ENCODE measurements at regions not wholly inside any gene's neighbourhood (a gene's known extent, or its start where the extent isn't known, plus 50 kb on each side); places are given as distances from the start of the nearest gene placed in this dataset.

- intact Hi-C loops (cut with micrococcal nuclease): no loop called here
- Histone ChIP-seq H2AFZ (ENCODE audit: low read depth, low read length, poor library complexity, severe bottlenecking) (no peak overlapping the region), H3K9ac (ENCODE audit: low read length) (no peak overlapping the region), H3K4me1 (ENCODE audit: control insufficient read depth in 1 of 2, insufficient read depth in 2 of 2, low read length in 2 of 2) (no peaks in the 10 kb centered on the region), H3K4me3 (replicated peaks in 1 of 2; ENCODE audit: low read depth in 1 of 2, low read length in 2 of 2) (no peak overlapping the region), H3K4me2 (ENCODE audit: low read length) (no peak overlapping the region), H3K79me2 (ENCODE audit: insufficient read depth, low read length) (no peaks in the 10 kb centered on the region), H3K36me3 (ENCODE audit: control insufficient read depth in 1 of 2, insufficient read depth in 2 of 2, low read length in 2 of 2) (no peaks in the 10 kb centered on the region), H3K27ac (ENCODE audit: low read depth, low read length) (no peak overlapping the region), H3K27me3 (ENCODE audit: insufficient read depth, low read length) (peaks cover 47% of the 10 kb centered on the region), H3K9me3 (ENCODE audit: control insufficient read depth in 1 of 2, insufficient read depth in 1 of 2, low read depth in 1 of 2, low read length in 2 of 2) (no peaks in the 10 kb centered on the region), H3K9me2 (ENCODE audit: insufficient read depth) (no peaks in the 10 kb centered on the region), H4K20me1 (ENCODE audit: insufficient read depth) (no peaks in the 10 kb centered on the region)
- ChIA-PET CTCF (no interaction called here), POLR2A (no interaction called here), RAD21 (ENCODE audit: low non-redundant PET in 1 of 2, low total read pairs in 2 of 2, uncharacterized antibody in 2 of 2, unreplicated experiment in 2 of 2) (no interaction called here)
- ATAC-seq (no peak), DNase-seq (ENCODE audit: low read depth, low spot score) (no peak)
- TF ChIP-seq SRF (IDR thresholded peaks at IDR 0.05; ENCODE audit: low read depth): no peak
- TF ChIP-seq ZFX (IDR thresholded peaks at IDR 0.05): no peak
- TF ChIP-seq FOSL1 (IDR thresholded peaks at IDR 0.05; ENCODE audit: low read depth): no peak
- no peak for TF ChIP-seq JUND (IDR thresholded peaks at IDR 0.05)
- no peak for TF ChIP-seq REST (IDR thresholded peaks at IDR 0.05; ENCODE audit: low read depth)
- no peak for TF ChIP-seq CEBPB (IDR thresholded peaks at IDR 0.05; ENCODE audit: low read depth)
- BruUV-seq (replicated peaks): no TSS peak
Observed at GRCh38 chr6:126805861-126806260, 312.6 kb upstream of the RSPO3 start.

DNA sequence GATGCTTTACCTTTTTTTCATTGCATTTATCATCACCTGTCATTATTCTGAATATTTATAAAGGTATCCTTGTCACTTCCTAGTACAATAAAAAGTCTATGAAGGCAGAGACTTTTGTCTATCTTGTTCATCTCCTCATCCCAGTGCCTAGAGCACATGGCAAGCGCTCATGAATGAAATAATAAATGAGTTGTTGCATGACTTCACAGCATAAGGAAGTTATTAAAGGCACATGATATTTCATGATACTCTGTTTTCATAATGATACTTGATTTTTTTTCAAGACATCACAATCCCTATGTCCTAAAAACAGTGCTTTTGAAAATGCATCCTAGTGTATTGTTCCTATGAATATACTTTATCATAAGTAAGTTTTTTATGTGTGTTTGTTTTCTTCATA is 310.6 kb upstream of the RSPO3 start:
- Histone ChIP-seq H3K4me2 (ENCODE audit: low read length) (no peak overlapping the region), H3K4me1 (ENCODE audit: control insufficient read depth in 1 of 2, insufficient read depth in 2 of 2, low read length in 2 of 2) (no peaks in the 10 kb centered on the region), H3K36me3 (ENCODE audit: control insufficient read depth in 1 of 2, insufficient read depth in 2 of 2, low read length in 2 of 2) (no peaks in the 10 kb centered on the region), H3K27ac (ENCODE audit: low read depth, low read length) (no peak overlapping the region), H3K27me3 (ENCODE audit: insufficient read depth, low read length) (peaks cover 32% of the 10 kb centered on the region), H3K79me2 (ENCODE audit: insufficient read depth, low read length) (no peaks in the 10 kb centered on the region), H2AFZ (ENCODE audit: low read depth, low read length, poor library complexity, severe bottlenecking) (no peak overlapping the region), H3K9me3 (ENCODE audit: control insufficient read depth in 1 of 2, insufficient read depth in 1 of 2, low read depth in 1 of 2, low read length in 2 of 2) (no peaks in the 10 kb centered on the region), H3K9me2 (ENCODE audit: insufficient read depth) (no peaks in the 10 kb centered on the region), H4K20me1 (ENCODE audit: insufficient read depth) (no peaks in the 10 kb centered on the region), H3K4me3 (replicated peaks in 1 of 2; ENCODE audit: low read depth in 1 of 2, low read length in 2 of 2) (no peak overlapping the region), H3K9ac (ENCODE audit: low read length) (no peak overlapping the region)
- TF ChIP-seq CBX3 (IDR thresholded peaks at IDR 0.05; ENCODE audit: low read depth) (no peak), EZH2 (IDR thresholded peaks at IDR 0.05) (no peak)
- ATAC-seq (no peak), DNase-seq (ENCODE audit: low read depth, low spot score) (no peak)
- CTCF ChIA-PET: no interaction called here
- intact Hi-C loops (cut with micrococcal nuclease): no loop called here
- BruUV-seq (replicated peaks): no TSS peak
- RAD21 ChIA-PET (ENCODE audit: low non-redundant PET in 1 of 2, low total read pairs in 2 of 2, uncharacterized antibody in 2 of 2, unreplicated experiment in 2 of 2): no interaction called here
- POLR2A ChIA-PET: no interaction called here
